Stimulated activated naive B cell treated with anti-CD40 and anti-IgM and Interleukin-4, amounts not matched to agents 10 μg/mL and 1 μg/mL and 100 μg/mL, for 72 hours (primary cell): ENCODE measurements at regions not wholly inside any gene's neighbourhood (a gene's known extent, or its start where the extent isn't known, plus 50 kb on each side); places are given as distances from the start of the nearest gene placed in this dataset.

Experiments
- ATAC-seq, 2 donors: fragments of 150-1000 bp; cut with Tn5 transposase; replicated peaks; 2 replicates each; pipeline ENCODE4 v1.10.0; 2021; ENCODE audit warnings: moderate library complexity in 1 of 2
- DNase-seq: peaks from one replicate; pipeline ENCODE4 v3.0.0; 2021
- H3K27ac Mint-ChIP-seq: one replicate; pipeline ENCODE4 v1.8.0; 2022; ENCODE audit warnings: mild to moderate bottlenecking, mixed read lengths
- H3K27me3 Mint-ChIP-seq, 2 donors: one replicate each; pipeline ENCODE4 v1.8.0; 2022; ENCODE audit warnings: mixed read lengths in 2 of 2
- H3K36me3 Mint-ChIP-seq, 2 donors: one replicate each; pipeline ENCODE4 v1.8.0; 2022; ENCODE audit warnings: mixed read lengths in 2 of 2, mild to moderate bottlenecking in 1 of 2
- H3K4me1 Mint-ChIP-seq, 2 donors: one replicate each; pipeline ENCODE4 v1.8.0; 2022; ENCODE audit warnings: mixed read lengths in 2 of 2, mild to moderate bottlenecking in 1 of 2
- H3K4me3 Mint-ChIP-seq, 2 donors: one replicate each; pipeline ENCODE4 v1.8.0; 2022; ENCODE audit warnings: mild to moderate bottlenecking in 2 of 2, mixed read lengths in 2 of 2, moderate library complexity in 1 of 2
- H3K9me3 Mint-ChIP-seq, 2 donors: one replicate each; pipeline ENCODE4 v1.8.0; 2022; ENCODE audit warnings: mixed read lengths in 2 of 2, mild to moderate bottlenecking in 1 of 2

DNA sequence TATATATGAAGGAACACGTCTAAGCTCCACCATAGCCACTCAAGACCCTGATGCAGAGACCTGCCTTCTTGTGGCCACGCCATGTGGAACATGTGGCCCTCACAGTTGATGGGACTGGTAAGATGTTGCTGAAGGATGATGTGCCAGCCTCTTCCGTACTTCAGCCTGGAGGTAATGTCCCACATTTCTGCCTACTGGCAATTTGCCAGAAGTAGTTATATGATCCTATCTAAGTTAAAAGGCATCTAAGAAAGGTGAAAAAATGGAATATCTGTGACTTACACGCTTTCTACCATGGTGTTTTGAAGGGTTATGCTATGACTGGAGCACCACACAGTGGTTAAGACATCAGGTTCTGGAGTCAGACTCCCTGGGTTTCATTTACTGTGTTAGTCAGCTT lies 948.7 kb upstream of the GHITM start:
- Mint-ChIP-seq H3K4me1 (no peaks in the 10 kb centered on the region), H3K27me3 (no peaks in the 10 kb centered on the region), H3K27ac (no peak overlapping the region), H3K9me3 (peaks cover 2 to 3% of the 10 kb centered on the region in 2 donors), H3K4me3 (no peak overlapping the region), H3K36me3 (no peaks in the 10 kb centered on the region)
- ATAC-seq = no peak
- no peak for DNase-seq

DNA sequence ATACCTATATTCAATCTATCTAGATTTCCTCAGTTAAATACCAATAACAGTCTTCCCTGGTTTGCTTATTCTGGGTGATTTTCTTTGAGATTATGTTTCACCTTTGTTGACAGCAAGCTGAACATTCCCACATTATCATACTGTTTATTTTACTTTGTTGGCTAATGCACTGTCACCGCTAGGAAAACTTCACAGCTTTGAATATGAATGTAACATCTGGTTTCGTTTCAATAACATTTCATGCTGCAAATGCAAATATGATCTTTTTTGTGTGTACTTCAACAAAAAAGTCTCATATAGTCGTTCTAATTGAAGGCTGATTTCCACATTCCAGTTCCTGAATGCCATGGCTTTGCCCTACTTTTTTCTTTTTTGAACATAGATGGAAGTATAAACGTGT lies 946.3 kb upstream of the GHITM start:
- Mint-ChIP-seq H3K9me3 (peaks cover 0 to 2% of the 10 kb centered on the region in 2 donors), H3K27me3 (no peaks in the 10 kb centered on the region), H3K4me3 (no peak overlapping the region), H3K4me1 (no peaks in the 10 kb centered on the region), H3K36me3 (no peaks in the 10 kb centered on the region), H3K27ac (no peak overlapping the region)
- ATAC-seq = no peak
- no peak for DNase-seq

DNA sequence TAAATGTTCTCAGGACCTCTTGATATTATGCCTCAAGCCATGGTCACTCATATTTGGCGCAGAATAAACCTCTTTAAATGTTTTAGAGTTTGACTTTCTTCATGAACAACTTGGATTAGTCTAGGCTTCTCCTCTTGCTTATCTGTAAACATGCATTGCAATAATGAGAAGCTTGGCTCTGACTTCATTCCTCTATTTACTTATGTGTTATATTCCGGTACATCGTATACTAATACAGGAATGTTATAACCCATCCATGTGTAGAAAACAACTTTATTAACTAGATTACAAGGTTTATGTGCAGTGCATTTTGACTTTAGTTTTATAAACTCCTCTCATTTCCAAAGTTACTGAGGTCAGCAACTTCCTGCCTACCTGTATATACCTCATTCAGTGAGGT lies 944.3 kb upstream of the GHITM start:
- Mint-ChIP-seq H3K4me3 (no peak overlapping the region), H3K9me3 (peaks cover 0 to 2% of the 10 kb centered on the region in 2 donors), H3K27me3 (no peaks in the 10 kb centered on the region), H3K36me3 (no peaks in the 10 kb centered on the region), H3K4me1 (no peaks in the 10 kb centered on the region), H3K27ac (no peak overlapping the region)
- ATAC-seq (no peak), DNase-seq (no peak)

DNA sequence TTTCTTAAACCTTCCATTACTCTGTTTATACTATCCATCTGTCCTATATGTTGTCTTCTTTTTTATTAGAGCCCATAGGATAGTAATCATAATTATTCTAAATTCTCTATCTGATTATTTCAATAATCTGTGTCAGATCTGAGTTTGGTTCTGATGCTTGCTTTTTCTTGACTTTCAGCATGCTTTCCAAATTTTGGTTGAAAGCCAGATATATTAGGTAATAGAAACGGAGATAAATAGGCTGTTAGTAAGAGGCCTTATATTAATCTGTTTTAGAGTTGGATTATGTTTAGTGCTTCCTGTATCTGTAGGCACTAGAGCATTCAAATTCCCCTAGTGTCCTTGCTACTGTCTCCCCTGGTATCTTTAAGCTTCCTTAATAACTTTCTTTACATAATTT lies 939.9 kb upstream of the GHITM start:
- Mint-ChIP-seq H3K4me1 (no peaks in the 10 kb centered on the region), H3K9me3 (peaks cover 5 to 6% of the 10 kb centered on the region in 2 donors)

DNA sequence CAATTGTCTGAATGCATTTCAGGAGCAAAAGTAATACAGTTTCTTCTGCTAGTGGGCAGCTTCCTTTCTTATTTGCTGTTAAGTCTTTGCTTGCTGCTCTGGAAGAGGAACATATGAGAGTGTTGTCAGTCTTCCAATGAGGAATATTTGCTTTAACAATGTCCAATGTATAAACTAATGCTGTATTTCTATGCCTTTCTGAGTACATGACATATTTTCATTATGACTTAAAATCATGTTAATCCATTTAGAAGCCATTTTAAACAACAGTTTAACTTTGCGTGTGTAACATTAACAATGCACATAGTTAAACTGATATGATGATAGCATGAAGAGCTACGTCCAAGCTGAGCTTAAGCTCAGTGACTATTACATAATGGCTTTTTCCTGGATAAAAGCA lies 933.4 kb upstream of the GHITM start:
- Mint-ChIP-seq H3K9me3 (peaks cover 5 to 6% of the 10 kb centered on the region in 2 donors), H3K4me1 (no peaks in the 10 kb centered on the region), H3K27me3 (no peaks in the 10 kb centered on the region), H3K4me3 (no peak overlapping the region), H3K36me3 (no peaks in the 10 kb centered on the region), H3K27ac (no peak overlapping the region)
- ATAC-seq = no peak
- no peak for DNase-seq

More for the DNA sequence above, 939.9 kb upstream of the GHITM start:
- Mint-ChIP-seq H3K4me3 (no peak overlapping the region), H3K27me3 (no peaks in the 10 kb centered on the region), H3K36me3 (no peaks in the 10 kb centered on the region), H3K27ac (no peak overlapping the region)
- no peak for ATAC-seq
- DNase-seq = no peak

DNA sequence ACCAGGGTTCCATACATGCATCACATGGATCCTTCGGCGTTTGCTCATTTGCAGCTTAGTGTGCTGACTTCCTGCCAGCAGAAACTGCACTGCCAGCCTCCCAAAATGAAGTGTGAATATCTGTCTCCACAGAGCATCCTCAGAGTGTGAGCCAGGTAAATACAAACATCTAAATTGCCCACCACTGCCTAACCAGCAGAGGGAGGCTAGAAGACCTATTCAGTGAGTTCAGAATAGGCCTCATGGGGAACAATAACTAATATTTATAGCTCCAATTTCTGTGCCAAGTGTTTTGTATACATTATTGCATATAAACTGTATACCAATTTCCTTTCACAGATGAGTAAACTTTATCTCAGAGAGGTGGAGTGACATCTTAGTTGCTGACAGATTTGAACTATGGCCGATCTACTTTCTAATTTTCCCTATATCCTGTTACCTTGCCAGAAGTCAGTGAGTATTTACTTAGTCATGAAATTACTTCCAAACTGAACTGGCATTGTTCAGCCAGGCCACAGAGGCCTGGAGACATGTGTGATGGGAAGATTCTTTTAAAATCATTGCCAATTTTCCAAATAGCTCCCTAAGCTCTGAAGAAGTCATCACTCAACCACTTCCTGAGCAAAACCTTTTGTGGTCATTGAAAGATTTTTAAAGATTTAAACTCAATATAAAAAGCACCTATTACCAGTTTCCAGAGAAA lies 926.5 kb upstream of the GHITM start:
- Mint-ChIP-seq H3K27ac (no peak overlapping the region), H3K36me3 (no peaks in the 10 kb centered on the region), H3K4me1 (no peaks in the 10 kb centered on the region), H3K4me3 (no peak overlapping the region), H3K9me3 (no peaks in the 10 kb centered on the region), H3K27me3 (no peaks in the 10 kb centered on the region)
- DNase-seq (no peak), ATAC-seq (no peak)

DNA sequence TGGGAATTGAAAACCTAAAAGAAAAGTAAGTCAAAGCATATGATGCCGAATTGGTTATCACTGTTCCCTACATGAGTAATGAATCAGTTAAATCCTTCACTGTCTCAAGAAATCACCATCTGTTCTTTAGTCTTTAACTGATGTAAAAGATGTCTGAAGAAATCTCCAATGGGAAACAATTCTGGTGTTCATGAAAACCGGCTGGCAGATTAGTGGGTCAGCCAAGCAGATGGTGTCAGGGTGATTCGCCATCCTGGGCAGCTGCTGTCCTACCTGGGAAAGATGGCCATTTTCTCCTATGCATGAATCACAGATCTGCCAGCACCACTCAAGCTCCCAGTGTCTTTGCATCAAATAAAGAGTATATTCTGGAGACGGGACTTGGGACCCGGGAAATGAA lies 925.2 kb upstream of the GHITM start:
- Mint-ChIP-seq H3K4me1 (no peaks in the 10 kb centered on the region), H3K36me3 (no peaks in the 10 kb centered on the region), H3K9me3 (no peaks in the 10 kb centered on the region), H3K27ac (no peak overlapping the region), H3K4me3 (no peak overlapping the region), H3K27me3 (no peaks in the 10 kb centered on the region)
- ATAC-seq = no peak
- no peak for DNase-seq

DNA sequence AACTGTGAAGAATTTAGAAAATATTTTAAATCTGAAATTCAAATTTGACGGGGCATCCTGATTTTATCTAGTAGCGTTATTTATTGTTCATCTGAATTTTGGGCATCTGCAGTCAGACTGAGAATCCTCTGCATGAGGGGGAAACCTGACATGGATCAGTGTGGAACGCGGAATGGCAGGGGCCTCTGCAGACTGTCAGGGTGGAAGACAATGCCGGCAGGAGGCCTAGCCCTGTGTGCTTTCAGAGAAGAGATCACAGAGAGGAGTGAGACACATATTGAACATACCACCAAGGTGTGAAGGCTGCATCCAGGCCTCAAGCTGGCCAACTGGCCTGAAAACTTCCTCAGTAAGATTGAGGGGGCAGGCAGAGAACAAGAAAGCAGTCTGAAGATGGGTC lies 921.1 kb upstream of the GHITM start:
- H3K27ac Mint-ChIP-seq = no peak overlapping the region
- no peak for ATAC-seq

DNA sequence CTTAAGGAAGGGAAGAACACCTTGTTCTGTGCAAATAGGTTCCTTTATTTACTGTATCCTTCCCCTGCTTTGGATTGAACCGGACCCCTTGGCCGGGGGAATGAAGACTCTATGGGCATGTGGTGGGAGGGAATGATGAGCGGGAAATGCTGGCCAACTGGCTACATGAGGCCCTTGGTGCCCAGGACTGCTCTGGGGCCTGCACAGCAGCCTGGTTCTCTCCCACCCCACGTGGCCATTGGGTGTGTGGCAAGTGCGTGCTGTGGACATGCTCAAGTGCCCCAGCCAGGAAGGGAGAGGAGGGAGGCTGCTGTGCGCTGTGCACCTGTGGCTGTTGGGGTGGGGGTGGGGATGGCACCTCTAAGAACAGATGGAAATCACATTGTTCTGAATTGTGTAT lies 917.0 kb upstream of the GHITM start:
- Mint-ChIP-seq H3K27ac (no peak overlapping the region), H3K4me3 (no peak overlapping the region), H3K4me1 (no peaks in the 10 kb centered on the region), H3K36me3 (no peaks in the 10 kb centered on the region), H3K9me3 (peaks cover 0 to 9% of the 10 kb centered on the region in 2 donors), H3K27me3 (no peaks in the 10 kb centered on the region)
- no peak for ATAC-seq
- no peak for DNase-seq

More for the DNA sequence above, 921.1 kb upstream of the GHITM start:
- peaks cover 0 to 6% of the 10 kb centered on the region in 2 donors for H3K9me3 Mint-ChIP-seq
- DNase-seq = no peak
- no peaks in the 10 kb centered on the region for H3K4me1 Mint-ChIP-seq
- H3K27me3 Mint-ChIP-seq = no peaks in the 10 kb centered on the region
- H3K4me3 Mint-ChIP-seq = no peak overlapping the region
- no peaks in the 10 kb centered on the region for H3K36me3 Mint-ChIP-seq

DNA sequence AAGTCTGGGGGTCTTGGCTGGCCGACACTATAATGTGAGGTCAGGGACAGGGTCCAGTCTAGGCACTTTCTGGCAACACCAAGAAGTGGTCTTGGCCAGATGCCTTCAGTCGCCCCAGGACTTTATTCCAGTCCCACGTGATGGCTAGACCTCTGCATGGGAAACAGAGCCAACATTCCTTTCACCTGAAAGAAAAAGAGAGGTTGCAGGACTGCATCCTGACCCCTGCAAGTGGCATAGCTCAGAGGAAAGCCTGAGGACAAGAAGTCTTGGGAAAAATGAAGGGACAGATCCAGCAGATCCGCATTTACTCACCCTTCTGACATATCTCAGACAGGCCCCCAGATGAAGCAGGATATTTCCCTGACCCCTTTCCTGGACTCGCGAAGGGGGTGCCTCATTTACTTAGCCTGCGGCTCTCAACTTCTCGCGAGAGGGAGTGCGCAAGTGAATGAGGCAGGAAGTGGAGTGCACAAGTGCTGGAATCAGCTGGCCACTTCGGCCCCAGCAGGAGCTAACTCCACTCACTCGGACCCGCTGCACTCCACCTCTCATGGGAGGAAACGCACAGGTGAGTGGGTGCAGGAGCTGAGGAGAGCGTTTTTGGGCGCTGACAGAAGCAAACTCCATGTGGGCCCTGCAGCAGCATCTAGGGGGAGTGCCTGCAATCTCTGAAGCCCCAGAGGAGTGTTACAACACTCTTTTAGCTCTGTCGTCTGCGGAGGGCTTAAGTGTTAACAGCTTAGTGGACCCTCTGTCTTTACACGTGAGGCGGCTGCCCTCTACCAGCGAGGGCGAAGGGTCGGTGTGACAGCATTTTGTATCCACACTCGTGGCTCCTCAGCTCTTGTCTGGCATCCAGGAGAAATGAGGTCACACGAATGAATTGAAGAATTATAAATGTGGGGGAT lies 916.2 kb upstream of the GHITM start:
- no peak for DNase-seq
- no peaks in the 10 kb centered on the region for H3K36me3 Mint-ChIP-seq
- H3K27ac Mint-ChIP-seq = no peak overlapping the region
- no peaks in the 10 kb centered on the region for H3K4me1 Mint-ChIP-seq
- no peak overlapping the region for H3K4me3 Mint-ChIP-seq
- peaks cover 0 to 9% of the 10 kb centered on the region in 2 donors for H3K9me3 Mint-ChIP-seq
- no peaks in the 10 kb centered on the region for H3K27me3 Mint-ChIP-seq
- no peak for ATAC-seq

DNA sequence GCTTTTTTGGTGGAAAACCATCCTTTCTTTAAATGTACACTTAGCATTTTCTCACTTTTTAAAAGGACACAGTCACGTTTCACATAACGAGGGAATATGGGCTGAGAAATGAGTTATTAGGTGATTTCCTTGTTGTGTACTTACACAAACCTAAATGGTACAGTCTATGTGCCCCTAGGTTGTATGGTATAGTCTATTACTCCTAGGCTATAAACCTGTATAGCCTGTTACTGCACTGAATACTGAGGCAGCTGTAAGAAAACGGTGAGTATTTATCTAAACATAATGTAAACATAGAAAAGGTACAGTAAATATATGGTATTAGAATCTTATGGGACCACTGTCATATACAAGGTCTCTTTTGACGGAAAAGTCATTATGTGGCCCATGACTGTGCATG lies 913.5 kb upstream of the GHITM start:
- no peaks in the 10 kb centered on the region for H3K27me3 Mint-ChIP-seq
- ATAC-seq (no peak), DNase-seq (no peak)
- no peaks in the 10 kb centered on the region for H3K4me1 Mint-ChIP-seq
- no peak overlapping the region for H3K4me3 Mint-ChIP-seq
- H3K36me3 Mint-ChIP-seq = no peaks in the 10 kb centered on the region
- H3K9me3 Mint-ChIP-seq = peaks cover 0 to 3% of the 10 kb centered on the region in 2 donors
- no peak overlapping the region for H3K27ac Mint-ChIP-seq

DNA sequence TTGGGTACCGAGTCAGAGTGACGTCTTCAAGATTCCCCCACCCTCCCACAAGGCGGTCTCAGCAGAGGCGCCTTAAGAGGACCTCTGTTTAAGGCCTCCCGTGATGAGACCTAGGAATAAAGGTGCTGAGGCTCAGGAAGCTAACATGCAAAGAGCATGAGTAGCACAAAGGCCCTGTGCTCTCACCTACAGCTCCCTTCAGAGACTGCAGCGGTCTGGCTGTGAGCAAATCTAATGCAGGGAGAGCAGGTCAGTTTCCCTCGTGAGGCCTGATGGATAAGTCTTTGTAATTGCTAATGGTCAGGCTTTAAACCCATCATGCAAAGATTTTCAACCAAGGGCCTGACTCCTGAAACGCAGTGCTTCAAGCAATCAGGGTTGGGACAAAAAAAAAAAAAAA lies 909.3 kb upstream of the GHITM start:
- Mint-ChIP-seq H3K4me3 (no peak overlapping the region), H3K27ac (no peak overlapping the region), H3K4me1 (no peaks in the 10 kb centered on the region), H3K9me3 (peaks cover 0 to 1% of the 10 kb centered on the region in 2 donors), H3K36me3 (no peaks in the 10 kb centered on the region), H3K27me3 (no peaks in the 10 kb centered on the region)
- ATAC-seq (no peak), DNase-seq (no peak)

DNA sequence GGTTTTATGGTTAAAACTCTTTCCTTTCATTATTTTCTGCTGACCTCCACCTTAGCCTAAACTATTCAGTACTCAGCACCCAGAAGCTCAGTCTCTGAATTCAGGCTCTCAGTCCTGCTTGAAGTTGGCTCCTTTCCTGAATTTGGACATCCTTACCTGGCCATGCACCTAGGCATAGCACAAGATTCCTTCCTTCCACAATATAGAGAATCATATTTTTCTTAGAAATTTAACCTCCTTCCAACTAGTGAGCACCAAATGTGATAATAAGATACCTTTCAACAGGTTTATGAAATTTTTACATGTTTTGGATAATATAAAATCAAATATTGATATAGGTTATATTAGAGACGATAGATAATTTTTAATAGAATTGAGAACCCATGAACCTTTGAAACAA lies 905.6 kb upstream of the GHITM start:
- no peaks in the 10 kb centered on the region for H3K4me1 Mint-ChIP-seq
- no peak overlapping the region for H3K27ac Mint-ChIP-seq
- H3K36me3 Mint-ChIP-seq = no peaks in the 10 kb centered on the region
- DNase-seq (no peak), ATAC-seq (no peak)
- no peak overlapping the region for H3K4me3 Mint-ChIP-seq
- H3K9me3 Mint-ChIP-seq = no peaks in the 10 kb centered on the region
- no peaks in the 10 kb centered on the region for H3K27me3 Mint-ChIP-seq

DNA sequence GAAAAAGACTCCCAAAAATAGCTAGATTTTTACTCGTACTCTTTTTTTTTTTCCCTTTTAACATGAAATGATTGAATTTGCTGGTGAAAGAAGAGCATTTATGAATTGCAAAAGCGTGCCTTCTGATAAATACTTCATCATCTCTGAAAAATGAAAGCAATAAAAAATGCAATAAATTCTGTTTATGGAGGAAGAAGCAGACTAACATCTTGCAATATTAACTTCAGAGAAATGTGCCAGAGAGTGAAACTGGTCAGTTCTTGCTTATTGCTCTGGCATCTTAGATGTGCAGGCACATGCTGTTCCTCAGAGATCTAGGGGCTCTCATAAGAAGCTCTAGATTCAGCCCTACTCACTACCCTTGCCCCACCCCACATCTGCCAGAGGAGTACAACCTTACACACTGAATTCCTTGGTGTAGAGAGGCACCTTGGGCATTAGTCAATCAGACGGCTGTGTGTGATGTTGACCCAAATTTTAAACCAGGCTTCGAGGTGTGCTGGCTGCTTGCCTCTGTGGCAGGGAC lies 891.1 kb upstream of the GHITM start:
- no peak overlapping the region for H3K4me3 Mint-ChIP-seq
- ATAC-seq = no peak
- no peaks in the 10 kb centered on the region for H3K27me3 Mint-ChIP-seq
- H3K9me3 Mint-ChIP-seq = peaks cover 7 to 10% of the 10 kb centered on the region in 2 donors
- no peaks in the 10 kb centered on the region for H3K36me3 Mint-ChIP-seq
- DNase-seq = no peak
- H3K27ac Mint-ChIP-seq = no peak overlapping the region
- H3K4me1 Mint-ChIP-seq = no peaks in the 10 kb centered on the region

DNA sequence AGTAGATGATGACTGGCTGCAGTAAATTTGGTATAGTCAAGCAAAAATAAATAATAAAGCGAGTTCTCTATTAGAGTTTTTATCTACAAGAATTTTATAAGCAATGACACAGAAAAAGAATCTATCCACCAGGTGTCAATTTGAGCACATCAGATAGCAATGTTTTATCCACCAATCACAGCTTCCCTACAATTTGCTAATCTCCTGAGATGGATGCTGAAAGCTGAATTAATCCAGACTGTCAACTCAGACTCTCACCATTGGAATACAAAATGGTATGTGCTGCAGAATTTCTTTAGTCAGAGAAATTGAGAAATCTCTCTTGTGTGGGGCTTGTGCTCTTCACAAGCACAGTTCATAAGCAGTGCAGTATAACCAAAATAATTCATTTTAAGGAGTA lies 888.9 kb upstream of the GHITM start:
- no peaks in the 10 kb centered on the region for H3K36me3 Mint-ChIP-seq
- no peaks in the 10 kb centered on the region for H3K4me1 Mint-ChIP-seq
- H3K27me3 Mint-ChIP-seq = no peaks in the 10 kb centered on the region
- DNase-seq (no peak), ATAC-seq (no peak)
- peaks cover 9 to 15% of the 10 kb centered on the region in 2 donors for H3K9me3 Mint-ChIP-seq
- H3K4me3 Mint-ChIP-seq = no peak overlapping the region
- no peak overlapping the region for H3K27ac Mint-ChIP-seq
